SK-N-SH (cell line): ENCODE measurements at regions not wholly inside any gene's neighbourhood (a gene's known extent, or its start where the extent isn't known, plus 50 kb on each side); places are given as distances from the start of the nearest gene placed in this dataset.

Source experiments
- CTCF ChIA-PET: fragments of 300-600, 350-600 bp; formaldehyde crosslinking; extraction: SDS; loops from one replicate; lab custom pipeline; 2021; lab: Yijun Ruan, JAX
- POLR2A ChIA-PET: fragments of 350-600 bp; sonication (Branson Sonifier 250); formaldehyde crosslinking; extraction: SDS; loops from one replicate; lab custom pipeline; 2020; ENCODE audit warnings: antibody characterized with exemption, inconsistent platforms; lab: Yijun Ruan, JAX
- DNase-seq: peaks from one replicate; pipeline ENCODE4 v3.0.0; 2012
- H2AFZ ChIP-seq: fragments of 200-600 bp; sonication (generic); 2 replicates; pipeline ENCODE4 v1.8.1; 2016; ENCODE audit warnings: antibody characterized with exemption, mild to moderate bottlenecking, low read depth
- H3F3A ChIP-seq: fragments of 200-600 bp; sonication (generic); replicated peaks from 2 replicates; pipeline ENCODE3; 2016; ENCODE audit warnings: antibody characterized with exemption, mild to moderate bottlenecking; ENCODE audit not compliant: insufficient read depth
- H3K27ac ChIP-seq, 2 experiments: fragments of 200-500 bp in 1 of 2; fragments of 200-600 bp in 1 of 2; sonication (Bioruptor generic) in 1 of 2; sonication (generic), shearing (Covaris generic) in 1 of 2; 2 replicates each; pipeline versions ENCODE4 v1.5.1 to v1.6.1; 2014 to 2016; ENCODE audit warnings: low read depth in 2 of 2, inconsistent platforms in 1 of 2, low read length in 1 of 2, mild to moderate bottlenecking in 1 of 2, mixed read lengths in 1 of 2
- H3K27me3 ChIP-seq: fragments of 200-600 bp; sonication (generic), shearing (Covaris generic); 2 replicates; pipeline ENCODE4 v1.6.1; 2016; ENCODE audit warnings: mixed run types; ENCODE audit not compliant: insufficient read depth
- H3K36me3 ChIP-seq, 2 experiments: fragments of 200-500 bp in 1 of 2; fragments of 200-600 bp in 1 of 2; sonication (Bioruptor generic) in 1 of 2; sonication (generic) in 1 of 2; replicated peaks in 1 of 2; 2 replicates each; pipeline versions ENCODE3 to v1.5.1; 2014 to 2016; ENCODE audit warnings: low read length in 1 of 2, mild to moderate bottlenecking in 1 of 2; ENCODE audit not compliant: insufficient read depth in 2 of 2, control insufficient read depth in 1 of 2
- H3K4me1 ChIP-seq, 2 experiments: fragments of 200-500 bp in 1 of 2; fragments of 200-600 bp in 1 of 2; sonication (Bioruptor generic) in 1 of 2; sonication (generic), shearing (Covaris generic) in 1 of 2; 2 replicates each; pipeline versions ENCODE4 v1.5.1 to v1.6.1; 2014 to 2016; ENCODE audit warnings: low read depth in 1 of 2, low read length in 1 of 2, mixed run types in 1 of 2; ENCODE audit not compliant: insufficient read depth in 2 of 2, control insufficient read depth in 1 of 2
- H3K4me2 ChIP-seq: fragments of 200-600 bp; sonication (generic), shearing (Covaris generic); 2 replicates; pipeline ENCODE4 v1.6.1; 2017; ENCODE audit warnings: mixed run types
- H3K4me3 ChIP-seq, 2 experiments: fragments of 200-500 bp in 1 of 2; fragments of 200-600 bp in 1 of 2; sonication (Bioruptor generic) in 1 of 2; sonication (generic), shearing (Covaris generic) in 1 of 2; 2 replicates each; pipeline versions ENCODE4 v1.5.1 to v1.8.1; 2014 to 2016; ENCODE audit warnings: low read depth in 2 of 2, inconsistent platforms in 1 of 2, low read length in 1 of 2, mild to moderate bottlenecking in 1 of 2, mixed read lengths in 1 of 2, moderate library complexity in 1 of 2
- H3K79me2 ChIP-seq: fragments of 200-600 bp; sonication (generic); 2 replicates; pipeline ENCODE4 v1.8.1; 2017; ENCODE audit warnings: mild to moderate bottlenecking; ENCODE audit not compliant: insufficient read depth
- H3K9ac ChIP-seq: fragments of 200-600 bp; sonication (generic); 2 replicates; pipeline ENCODE4 v1.6.1; 2017; ENCODE audit warnings: mixed run types
- H3K9me2 ChIP-seq: fragments of 200-600 bp; sonication (generic); 2 replicates; pipeline ENCODE4 v1.6.1; 2017; ENCODE audit warnings: mixed run types
- H3K9me3 ChIP-seq: fragments of 200-600 bp; sonication (generic); 2 replicates; pipeline ENCODE4 v1.6.1; 2017; ENCODE audit warnings: mixed run types, mild to moderate bottlenecking, moderate library complexity
- H4K20me1 ChIP-seq: fragments of 200-600 bp; sonication (generic); 2 replicates; pipeline ENCODE4 v1.6.1; 2017; ENCODE audit warnings: mild to moderate bottlenecking, mixed run types; ENCODE audit not compliant: insufficient read depth
- CTCF ChIP-seq: fragments of 200-600 bp; sonication (generic); IDR thresholded peaks from 2 replicates; pipeline ENCODE4 v1.6.1; 2017; ENCODE audit warnings: antibody characterized with exemption, mild to moderate bottlenecking, moderate library complexity
- EZH2phosphoT487 ChIP-seq: fragments of 200-600 bp; sonication (generic); IDR thresholded peaks from 2 replicates; pipeline ENCODE4 v1.6.1; 2017; ENCODE audit warnings: low read depth, mixed run types, mild to moderate bottlenecking, antibody characterized with exemption, moderate library complexity, borderline replicate concordance
- GABPA ChIP-seq: IDR thresholded peaks from 2 replicates; pipeline ENCODE4 v1.4.0; 2012; ENCODE audit warnings: low read depth, mild to moderate bottlenecking
- IRF3 ChIP-seq: fragments of 150-350 bp; IDR thresholded peaks from 2 replicates; pipeline ENCODE4 v1.6.1; 2016; ENCODE audit warnings: mild to moderate bottlenecking, low read depth, low read length
- JUND ChIP-seq: IDR thresholded peaks from 2 replicates; pipeline ENCODE4 v1.4.0; 2012
- MXI1 ChIP-seq: IDR thresholded peaks from 2 replicates; pipeline ENCODE4 v1.6.1; 2012; ENCODE audit warnings: mild to moderate bottlenecking, low read depth, low read length, improper control_type of control experiment
- NFIC ChIP-seq: IDR thresholded peaks from 2 replicates; pipeline ENCODE4 v1.4.0; 2012; ENCODE audit warnings: borderline replicate concordance
- REST ChIP-seq: IDR thresholded peaks from 2 replicates; pipeline ENCODE4 v1.6.1; 2012; ENCODE audit warnings: mild to moderate bottlenecking, low read depth, low read length, moderate library complexity
- TCF12 ChIP-seq: IDR thresholded peaks from 2 replicates; pipeline ENCODE4 v1.4.0; 2012
- USF1 ChIP-seq: IDR thresholded peaks from 2 replicates; pipeline ENCODE4 v1.4.0; 2012; ENCODE audit warnings: low read depth, borderline replicate concordance
- USF2 ChIP-seq: fragments of 150-350 bp; IDR thresholded peaks from 2 replicates; pipeline ENCODE4 v1.6.1; 2017; ENCODE audit warnings: antibody characterized with exemption, low read length, low read depth, borderline replicate concordance
- WGBS: methylation state at CpG from one replicate; pipeline ENCODE4 v1.1.6; 2017; ENCODE audit warnings: low lambda C conversion rate; 5-methylcytosine and 5-hydroxymethylcytosine counted together

GRCh38 chr5:2263763-2264162 is 381.0 kb upstream of the IRX4 start (continued):
- TF ChIP-seq CTCF, result no peak
- no peak for TF ChIP-seq MXI1
- no peak for TF ChIP-seq USF1
- TF ChIP-seq GABPA, result no peak
- no peak for TF ChIP-seq EZH2phosphoT487
- TF ChIP-seq, all 33 proteins: peak for 0

GRCh38 chr5:2262620-2263019 is 379.9 kb upstream of the IRX4 start:
- Histone ChIP-seq H3K27ac (no peak overlapping the region), H3K27me3 (peaks cover 29% of the 10 kb centered on the region; the same call in 1 of the 2 replicates), H3K9ac (no peak overlapping the region), H2AFZ (no peak overlapping the region), H3K4me2 (no peak overlapping the region), H3K79me2 (no peaks in the 10 kb centered on the region), H3K9me2 (no peaks in the 10 kb centered on the region), H4K20me1 (no peaks in the 10 kb centered on the region), H3K4me3 (no peak overlapping the region), H3K9me3 (no peaks in the 10 kb centered on the region), H3K36me3 (no peaks in the 10 kb centered on the region), H3K4me1 (no peaks in the 10 kb centered on the region), H3F3A (no peaks in the 10 kb centered on the region)
- ChIA-PET POLR2A (no interaction called here), CTCF (no interaction called here)
- DNase-seq, result no peak
- 3% methylated on average over 8 of the region's 9 CpGs for WGBS
- TF ChIP-seq USF1, result no peak
- no peak for TF ChIP-seq JUND

GRCh38 chr5:2261004-2261703 is 378.4 kb upstream of the IRX4 start:
- Histone ChIP-seq H2AFZ (no peak overlapping the region), H3K9me3 (no peaks in the 10 kb centered on the region), H3K4me3 (no peak overlapping the region), H3F3A (no peaks in the 10 kb centered on the region), H3K27me3 (peaks cover 29% of the 10 kb centered on the region; the same call in 1 of the 2 replicates), H3K79me2 (no peaks in the 10 kb centered on the region), H3K36me3 (no peaks in the 10 kb centered on the region), H3K4me1 (no peaks in the 10 kb centered on the region), H3K9ac (no peak overlapping the region), H3K27ac (no peak overlapping the region), H4K20me1 (no peaks in the 10 kb centered on the region), H3K4me2 (no peak overlapping the region), H3K9me2 (no peaks in the 10 kb centered on the region)
- POLR2A ChIA-PET, result no interaction called here
- 18% methylated on average over 23 of the region's 32 CpGs for WGBS
- CTCF ChIA-PET, result no interaction called here
- DNase-seq, result no peak
- no peak for TF ChIP-seq GABPA
- no peak for TF ChIP-seq USF2
- no peak for TF ChIP-seq MXI1
- TF ChIP-seq REST, result no peak
- no peak for TF ChIP-seq NFIC
- TF ChIP-seq TCF12, result no peak
- no peak for TF ChIP-seq IRF3
